ENCODE measurements at regions not wholly inside any gene's neighbourhood (a gene's known extent, or its start where the extent isn't known, plus 50 kb on each side); places are given as distances from the start of the nearest gene placed in this dataset.

- Histone ChIP-seq H2BK5ac (ENCODE audit: low read depth, low read length) (no peak overlapping the region), H2AK5ac (ENCODE audit: low read depth, low read length) (no peak overlapping the region), H2BK12ac (ENCODE audit: low read depth, low read length) (no peak overlapping the region), H3K23ac (ENCODE audit: insufficient read length) (no peak overlapping the region), H3K56ac (replicated peaks; ENCODE audit: insufficient read length, low read depth, low read length) (no peak overlapping the region), H3K23me2 (ENCODE audit: low read depth, low read length) (no peaks in the 10 kb centered on the region), H3K27ac (ENCODE audit: low read depth, low read length) (no peak overlapping the region), H3K14ac (ENCODE audit: insufficient read length) (no peak overlapping the region), H3K79me1 (ENCODE audit: low read depth, low read length) (no peaks in the 10 kb centered on the region), H2AFZ (ENCODE audit: low read length) (no peak overlapping the region), H4K8ac (ENCODE audit: extremely low read depth, insufficient read depth, low read length) (no peak overlapping the region), H3K36me3 (ENCODE audit: control insufficient read depth in 2 of 4, insufficient read depth in 4 of 4, low read length in 3 of 4) (no peaks in the 10 kb centered on the region), H3K9me3 (ENCODE audit: insufficient read depth in 2 of 2, low read depth in 1 of 2, low read length in 1 of 2) (no peaks in the 10 kb centered on the region), H3K27me3 (replicated peaks in 1 of 4; ENCODE audit: control insufficient read depth in 3 of 4, extremely low read depth in 1 of 4, insufficient read depth in 3 of 4, low read length in 3 of 4) (no peaks in the 10 kb centered on the region), H3K79me2 (ENCODE audit: control insufficient read depth in 1 of 2, insufficient read depth in 2 of 2, low read length in 2 of 2) (no peaks in the 10 kb centered on the region), H3K18ac (ENCODE audit: extremely low read depth, low read length) (no peak overlapping the region), H2BK15ac (ENCODE audit: low read length) (no peak overlapping the region), H3K4ac (replicated peaks; ENCODE audit: insufficient read length, low read depth, low read length) (no peak overlapping the region), H4K5ac (ENCODE audit: insufficient read length, low read depth, low read length) (no peak overlapping the region), H3K4me3 (ENCODE audit: extremely low read depth in 1 of 4, insufficient read depth in 2 of 4, low read depth in 3 of 4, low read length in 4 of 4) (no peak overlapping the region), H2BK20ac (ENCODE audit: low read length) (no peak overlapping the region), H3K4me1 (replicated peaks in 1 of 4; ENCODE audit: control insufficient read depth in 3 of 4, insufficient read depth in 4 of 4, low read length in 3 of 4) (no peaks in the 10 kb centered on the region), H2BK120ac (replicated peaks; ENCODE audit: low read depth, low read length) (no peak overlapping the region), H3K4me2 (ENCODE audit: insufficient read depth in 1 of 2, low read depth in 2 of 2, low read length in 2 of 2) (no peak overlapping the region), H3K9ac (replicated peaks in 1 of 4; ENCODE audit: extremely low read depth in 1 of 4, low read depth in 3 of 4, low read length in 3 of 4) (no peak overlapping the region), H4K91ac (replicated peaks; ENCODE audit: insufficient read length, low read length) (no peak overlapping the region), H4K20me1 (replicated peaks in 1 of 2; ENCODE audit: control insufficient read depth in 1 of 2, insufficient read depth in 2 of 2, low read length in 2 of 2) (no peaks in the 10 kb centered on the region)
- TF ChIP-seq YY1 (IDR thresholded peaks at IDR 0.05; ENCODE audit: low read depth, low read length) (no peak), GABPA (IDR thresholded peaks at IDR 0.05; ENCODE audit: borderline replicate concordance, insufficient read depth, low read length) (no peak), ATF3 (IDR thresholded peaks at IDR 0.05; ENCODE audit: insufficient read depth, low read depth, low read length) (no peak), MAX (IDR thresholded peaks at IDR 0.05) (no peak), BRCA1 (IDR thresholded peaks at IDR 0.05; ENCODE audit: low read depth, low read length) (no peak), POLR2A (IDR thresholded peaks at IDR 0.05; ENCODE audit: control extremely low read depth in 1 of 2, low read depth in 2 of 2, low read length in 2 of 2) (no peak), RNF2 (IDR thresholded peaks at IDR 0.05; ENCODE audit: borderline replicate concordance, low read depth, low read length, missing control alignments, poor library complexity, severe bottlenecking) (no peak), TAF7 (optimal IDR thresholded peaks at IDR 0.05; ENCODE audit: borderline replicate concordance, low read depth, low read length) (no peak)
- DNase-seq (ENCODE audit: low read depth in 1 of 2, low spot score in 2 of 2) (no peak), FAIRE-seq (no peak)
- CTCF ChIA-PET (ENCODE audit: partially characterized antibody), result interaction anchor here (0.8 to 1.1 kb wide), 3 partner anchors 9 to 34 kb away, joined by 3 to 4 read pairs (median 3); no protein-coding TSS in a partner anchor
- POLR2A ChIA-PET (ENCODE audit: partially characterized antibody), result no interaction called here
- WGBS, 2 experiments (ENCODE audit: extremely low coverage in 1 of 2, insufficient coverage in 1 of 2, insufficient read length in 1 of 2, insufficient replicate concordance in 2 of 2, low coverage in 1 of 2, low lambda C conversion rate in 2 of 2, missing lambda C conversion rate in 1 of 2), result 82% methylated on average over 8 of the region's 11 CpGs; no CpG with 5 or more reads in 1 of the 2 experiments
These were observed 84.0 kb upstream of the PLAAT1 start for GRCh38 chr3:193157051-193157450.
